ENCODE measurements at regions not wholly inside any gene's neighbourhood (a gene's known extent, or its start where the extent isn't known, plus 50 kb on each side); places are given as distances from the start of the nearest gene placed in this dataset.

DNA sequence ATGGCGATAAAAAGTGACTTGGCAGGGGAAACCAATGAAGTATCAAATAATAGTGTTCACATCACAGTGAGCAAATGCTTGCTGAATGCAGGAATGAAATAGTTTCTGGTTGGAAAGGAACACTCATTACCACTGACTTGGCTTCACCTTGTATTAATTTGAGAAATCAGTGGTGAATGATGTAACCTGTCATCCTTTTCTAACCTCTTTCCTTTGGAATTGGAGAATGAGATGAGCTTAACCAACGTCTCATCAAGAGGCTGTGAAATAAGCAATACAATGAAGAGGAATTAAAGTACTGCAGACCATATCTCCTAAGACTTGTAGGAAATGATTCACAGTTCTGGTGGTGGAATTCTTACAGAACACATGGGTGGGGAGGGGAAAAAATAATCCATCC lies 192.2 kb downstream of the DMAC1 start:
- TF ChIP-seq CTCF (IDR thresholded peaks at IDR 0.05; ENCODE audit: low read length) (no peak), EZH2 (IDR thresholded peaks at IDR 0.05; ENCODE audit: borderline replicate concordance, low read length) (no peak)
